Tibial artery (tissue), 4 donors: ENCODE measurements at regions not wholly inside any gene's neighbourhood (a gene's known extent, or its start where the extent isn't known, plus 50 kb on each side); places are given as distances from the start of the nearest gene placed in this dataset.

ENCODE experiments used
- DNase-seq, 2 donors: peaks; one replicate each; pipeline ENCODE4 v3.0.0-alpha.2; 2019
- H3K27ac ChIP-seq, 2 donors: fragments of 200-600 bp; sonication (generic) in 1 of 2; 1 replicate in 1 of 2; 2 replicates in 1 of 2; pipeline ENCODE4 v1.5.1; 2018 to 2019; ENCODE audit warnings: mild to moderate bottlenecking in 1 of 2
- H3K27me3 ChIP-seq, 2 donors: fragments of 200-600 bp; sonication (generic) in 1 of 2; one replicate each; pipeline versions ENCODE4 v1.5.1 to v1.6.0; 2016 to 2019
- H3K36me3 ChIP-seq, 3 donors: fragments of 200-600 bp; sonication (generic) in 2 of 3; one replicate each; pipeline ENCODE4 v1.5.1; 2016 to 2019; ENCODE audit warnings: mild to moderate bottlenecking in 2 of 3
- H3K4me1 ChIP-seq, 4 donors: fragments of 200-600 bp; sonication (generic) in 2 of 4; 1 replicate in 3 of 4; 2 replicates in 1 of 4; pipeline ENCODE4 v1.5.1; 2016 to 2019
- H3K4me3 ChIP-seq, 2 donors: fragments of 200-600 bp; sonication (generic) in 1 of 2; 1 replicate in 1 of 2; 2 replicates in 1 of 2; pipeline ENCODE4 v1.5.1; 2018 to 2019; ENCODE audit warnings: mild to moderate bottlenecking in 2 of 2
- H3K9me3 ChIP-seq, 3 donors: fragments of 200-600 bp; sonication (generic) in 1 of 3; one replicate each; pipeline ENCODE4 v1.5.1; 2016 to 2019
- CTCF ChIP-seq, 2 experiments: fragments of 200-600 bp in 1 of 2; fragments of 450-650 bp in 1 of 2; IDR thresholded peaks; one replicate each; pipeline ENCODE4 v1.5.1; 2017 to 2019; ENCODE audit warnings: antibody characterized with exemption in 2 of 2, mild to moderate bottlenecking in 1 of 2, moderate library complexity in 1 of 2
- intact Hi-C: fragments of 100-400 bp; cut with DNase I; formaldehyde crosslinking; loops from one replicate; pipeline ENCODE4 v1.15.0; 2023; ENCODE audit warnings: low total_unique reads

GRCh38 chr4:145298885-145299284, 118.5 kb upstream of the OTUD4 start:
- intact Hi-C loops: no loop called here
- no peak for TF ChIP-seq CTCF (IDR thresholded peaks at IDR 0.05)
- no peak for DNase-seq
- Histone ChIP-seq H3K36me3 (no peaks in the 10 kb centered on the region), H3K9me3 (no peaks in the 10 kb centered on the region), H3K27me3 (no peaks in the 10 kb centered on the region), H3K4me3 (no peak overlapping the region), H3K4me1 (no peaks in the 10 kb centered on the region), H3K27ac (no peak overlapping the region)

GRCh38 chr4:145297556-145297955, 117.2 kb upstream of the OTUD4 start:
- Histone ChIP-seq H3K9me3 (no peaks in the 10 kb centered on the region), H3K36me3 (no peaks in the 10 kb centered on the region), H3K27ac (no peak overlapping the region), H3K4me3 (no peak overlapping the region), H3K27me3 (no peaks in the 10 kb centered on the region), H3K4me1 (no peaks in the 10 kb centered on the region)
- TF ChIP-seq CTCF (IDR thresholded peaks at IDR 0.05): no peak
- DNase-seq: no peak
- intact Hi-C loops: no loop called here

- H3K4me1 ChIP-seq: no peaks in the 10 kb centered on the region
- no peak for TF ChIP-seq CTCF (IDR thresholded peaks at IDR 0.05)
- H3K36me3 ChIP-seq: no peaks in the 10 kb centered on the region
- H3K9me3 ChIP-seq: no peaks in the 10 kb centered on the region
- H3K4me3 ChIP-seq: no peak overlapping the region
- no peak overlapping the region for H3K27ac ChIP-seq
- intact Hi-C loops: no loop called here
- DNase-seq: no peak
- no peaks in the 10 kb centered on the region for H3K27me3 ChIP-seq
Measured at GRCh38 chr4:145295547-145295946, 115.2 kb upstream of the OTUD4 start.

GRCh38 chr4:145295122-145295521, 114.7 kb upstream of the OTUD4 start:
- DNase-seq: no peak
- TF ChIP-seq CTCF (IDR thresholded peaks at IDR 0.05): no peak
- intact Hi-C loops: no loop called here

GRCh38 chr4:145293658-145294057, 113.3 kb upstream of the OTUD4 start:
- no peaks in the 10 kb centered on the region for H3K36me3 ChIP-seq
- no peaks in the 10 kb centered on the region for H3K27me3 ChIP-seq
- TF ChIP-seq CTCF (IDR thresholded peaks at IDR 0.05): no peak
- DNase-seq: no peak
- H3K4me1 ChIP-seq: peaks cover 0 to 10% (median 0%) of the 10 kb centered on the region in 4 donors
- no peaks in the 10 kb centered on the region for H3K9me3 ChIP-seq
- intact Hi-C loops: no loop called here
- no peak overlapping the region for H3K4me3 ChIP-seq
- no peak overlapping the region for H3K27ac ChIP-seq

More at GRCh38 chr4:145295122-145295521, 114.7 kb upstream of the OTUD4 start:
- Histone ChIP-seq H3K27me3 (no peaks in the 10 kb centered on the region), H3K9me3 (no peaks in the 10 kb centered on the region), H3K4me1 (no peaks in the 10 kb centered on the region), H3K27ac (no peak overlapping the region), H3K36me3 (no peaks in the 10 kb centered on the region), H3K4me3 (no peak overlapping the region)

- peaks cover 0 to 10% (median 0%) of the 10 kb centered on the region in 4 donors for H3K4me1 ChIP-seq
- H3K27me3 ChIP-seq: no peaks in the 10 kb centered on the region
- intact Hi-C loops: no loop called here
- no peak overlapping the region for H3K4me3 ChIP-seq
- TF ChIP-seq CTCF (IDR thresholded peaks at IDR 0.05): no peak
- no peaks in the 10 kb centered on the region for H3K36me3 ChIP-seq
- DNase-seq: no peak
- no peaks in the 10 kb centered on the region for H3K9me3 ChIP-seq
- H3K27ac ChIP-seq: no peak overlapping the region
Measured at GRCh38 chr4:145290955-145291354, 110.6 kb upstream of the OTUD4 start.
